SK-N-SH (cell line): ENCODE measurements at regions not wholly inside any gene's neighbourhood (a gene's known extent, or its start where the extent isn't known, plus 50 kb on each side); places are given as distances from the start of the nearest gene placed in this dataset.

Experiments used
- CTCF ChIA-PET: fragments of 300-600, 350-600 bp; formaldehyde crosslinking; extraction: SDS; loops from one replicate; lab custom pipeline; 2021; lab: Yijun Ruan, JAX
- POLR2A ChIA-PET: fragments of 350-600 bp; sonication (Branson Sonifier 250); formaldehyde crosslinking; extraction: SDS; loops from one replicate; lab custom pipeline; 2020; ENCODE audit warnings: antibody characterized with exemption, inconsistent platforms; lab: Yijun Ruan, JAX
- DNase-seq: peaks from one replicate; pipeline ENCODE4 v3.0.0; 2012
- H2AFZ ChIP-seq: fragments of 200-600 bp; sonication (generic); 2 replicates; pipeline ENCODE4 v1.8.1; 2016; ENCODE audit warnings: antibody characterized with exemption, mild to moderate bottlenecking, low read depth
- H3F3A ChIP-seq: fragments of 200-600 bp; sonication (generic); replicated peaks from 2 replicates; pipeline ENCODE3; 2016; ENCODE audit warnings: antibody characterized with exemption, mild to moderate bottlenecking; ENCODE audit not compliant: insufficient read depth
- H3K27ac ChIP-seq, 2 experiments: fragments of 200-500 bp in 1 of 2; fragments of 200-600 bp in 1 of 2; sonication (Bioruptor generic) in 1 of 2; sonication (generic), shearing (Covaris generic) in 1 of 2; 2 replicates each; pipeline versions ENCODE4 v1.5.1 to v1.6.1; 2014 to 2016; ENCODE audit warnings: low read depth in 2 of 2, inconsistent platforms in 1 of 2, low read length in 1 of 2, mild to moderate bottlenecking in 1 of 2, mixed read lengths in 1 of 2
- H3K27me3 ChIP-seq: fragments of 200-600 bp; sonication (generic), shearing (Covaris generic); 2 replicates; pipeline ENCODE4 v1.6.1; 2016; ENCODE audit warnings: mixed run types; ENCODE audit not compliant: insufficient read depth
- H3K36me3 ChIP-seq, 2 experiments: fragments of 200-500 bp in 1 of 2; fragments of 200-600 bp in 1 of 2; sonication (Bioruptor generic) in 1 of 2; sonication (generic) in 1 of 2; replicated peaks in 1 of 2; 2 replicates each; pipeline versions ENCODE3 to v1.5.1; 2014 to 2016; ENCODE audit warnings: low read length in 1 of 2, mild to moderate bottlenecking in 1 of 2; ENCODE audit not compliant: insufficient read depth in 2 of 2, control insufficient read depth in 1 of 2
- H3K4me1 ChIP-seq, 2 experiments: fragments of 200-500 bp in 1 of 2; fragments of 200-600 bp in 1 of 2; sonication (Bioruptor generic) in 1 of 2; sonication (generic), shearing (Covaris generic) in 1 of 2; 2 replicates each; pipeline versions ENCODE4 v1.5.1 to v1.6.1; 2014 to 2016; ENCODE audit warnings: low read depth in 1 of 2, low read length in 1 of 2, mixed run types in 1 of 2; ENCODE audit not compliant: insufficient read depth in 2 of 2, control insufficient read depth in 1 of 2
- H3K4me2 ChIP-seq: fragments of 200-600 bp; sonication (generic), shearing (Covaris generic); 2 replicates; pipeline ENCODE4 v1.6.1; 2017; ENCODE audit warnings: mixed run types
- H3K4me3 ChIP-seq, 2 experiments: fragments of 200-500 bp in 1 of 2; fragments of 200-600 bp in 1 of 2; sonication (Bioruptor generic) in 1 of 2; sonication (generic), shearing (Covaris generic) in 1 of 2; 2 replicates each; pipeline versions ENCODE4 v1.5.1 to v1.8.1; 2014 to 2016; ENCODE audit warnings: low read depth in 2 of 2, inconsistent platforms in 1 of 2, low read length in 1 of 2, mild to moderate bottlenecking in 1 of 2, mixed read lengths in 1 of 2, moderate library complexity in 1 of 2
- H3K79me2 ChIP-seq: fragments of 200-600 bp; sonication (generic); 2 replicates; pipeline ENCODE4 v1.8.1; 2017; ENCODE audit warnings: mild to moderate bottlenecking; ENCODE audit not compliant: insufficient read depth
- H3K9ac ChIP-seq: fragments of 200-600 bp; sonication (generic); 2 replicates; pipeline ENCODE4 v1.6.1; 2017; ENCODE audit warnings: mixed run types
- H3K9me2 ChIP-seq: fragments of 200-600 bp; sonication (generic); 2 replicates; pipeline ENCODE4 v1.6.1; 2017; ENCODE audit warnings: mixed run types
- H3K9me3 ChIP-seq: fragments of 200-600 bp; sonication (generic); 2 replicates; pipeline ENCODE4 v1.6.1; 2017; ENCODE audit warnings: mixed run types, mild to moderate bottlenecking, moderate library complexity
- H4K20me1 ChIP-seq: fragments of 200-600 bp; sonication (generic); 2 replicates; pipeline ENCODE4 v1.6.1; 2017; ENCODE audit warnings: mild to moderate bottlenecking, mixed run types; ENCODE audit not compliant: insufficient read depth
- CHD2 ChIP-seq: fragments of 150-350 bp; IDR thresholded peaks from 2 replicates; pipeline ENCODE4 v1.6.1; 2018; ENCODE audit warnings: low read length; ENCODE audit not compliant: partially characterized antibody
- ELF1 ChIP-seq: IDR thresholded peaks from 2 replicates; pipeline ENCODE4 v1.4.0; 2012
- FOXJ3 ChIP-seq: sonication (generic); formaldehyde crosslinking; IDR thresholded peaks from 2 replicates; pipeline ENCODE4 v1.5.1; 2020; ENCODE audit warnings: mild to moderate bottlenecking, missing genetic modification reagents
- FOXM1 ChIP-seq: IDR thresholded peaks from 2 replicates; pipeline ENCODE4 v1.4.0; 2012; ENCODE audit warnings: low read depth, mild to moderate bottlenecking
- GABPA ChIP-seq: IDR thresholded peaks from 2 replicates; pipeline ENCODE4 v1.4.0; 2012; ENCODE audit warnings: low read depth, mild to moderate bottlenecking
- IRF3 ChIP-seq: fragments of 150-350 bp; IDR thresholded peaks from 2 replicates; pipeline ENCODE4 v1.6.1; 2016; ENCODE audit warnings: mild to moderate bottlenecking, low read depth, low read length
- JUND ChIP-seq: IDR thresholded peaks from 2 replicates; pipeline ENCODE4 v1.4.0; 2012
- MEF2A ChIP-seq: IDR thresholded peaks from 2 replicates; pipeline ENCODE4 v1.4.0; 2012; ENCODE audit warnings: low read depth, borderline replicate concordance
- NFIC ChIP-seq: IDR thresholded peaks from 2 replicates; pipeline ENCODE4 v1.4.0; 2012; ENCODE audit warnings: borderline replicate concordance
- NRF1 ChIP-seq: IDR thresholded peaks from 2 replicates; pipeline ENCODE4 v1.6.1; 2012; ENCODE audit warnings: low read depth, mild to moderate bottlenecking, low read length
- REST ChIP-seq: IDR thresholded peaks from 2 replicates; pipeline ENCODE4 v1.6.1; 2012; ENCODE audit warnings: mild to moderate bottlenecking, low read depth, low read length, moderate library complexity
- RFX5 ChIP-seq: IDR thresholded peaks from 2 replicates; pipeline ENCODE4 v1.6.1; 2012; ENCODE audit warnings: mild to moderate bottlenecking, improper control_type of control experiment, low read length
- SIN3A ChIP-seq: IDR thresholded peaks from 2 replicates; pipeline ENCODE4 v1.6.1; 2012; ENCODE audit warnings: low read depth, mild to moderate bottlenecking, low read length, moderate library complexity, borderline replicate concordance
- TCF12 ChIP-seq: IDR thresholded peaks from 2 replicates; pipeline ENCODE4 v1.4.0; 2012
- WGBS: methylation state at CpG from one replicate; pipeline ENCODE4 v1.1.6; 2017; ENCODE audit warnings: low lambda C conversion rate; 5-methylcytosine and 5-hydroxymethylcytosine counted together
- TF ChIP-seq, protein P1 (sequence below): IDR thresholded peaks from 2 replicates; pipeline ENCODE4; 2012

DNA sequence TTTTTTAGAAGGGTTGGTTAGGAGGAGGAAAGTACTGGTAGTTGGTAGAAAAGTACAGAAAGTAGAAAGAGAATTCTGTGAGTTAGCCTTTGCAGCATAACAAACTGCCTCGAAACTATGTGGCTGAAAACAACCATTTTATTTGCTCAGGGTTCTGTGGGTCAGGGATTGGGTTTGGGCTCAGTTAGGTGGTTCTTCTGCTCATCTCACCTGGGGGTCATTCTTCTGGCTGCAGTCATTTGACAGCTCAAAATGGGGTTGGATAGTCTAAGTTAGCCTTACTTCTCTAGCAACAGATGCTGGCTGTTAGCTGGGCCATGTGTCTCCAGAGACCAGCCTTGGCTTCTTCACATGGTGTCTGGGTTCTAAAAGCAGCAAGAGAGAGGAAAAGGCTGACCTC is 119.4 kb downstream of the SMIM20 start (continued):
- TF ChIP-seq RFX5 (no peak), CHD2 (no peak), FOXM1 (no peak)

GRCh38 chr4:26034849-26035248 is 120.8 kb downstream of the SMIM20 start:
- Histone ChIP-seq H3K4me3 (no peak overlapping the region), H3K27ac (no peak overlapping the region), H3K9me3 (no peaks in the 10 kb centered on the region), H3K27me3 (no peaks in the 10 kb centered on the region), H3F3A (no peaks in the 10 kb centered on the region), H3K4me1 (peaks cover 4 to 6% of the 10 kb centered on the region in 2 experiments; a peak in 2 of 4 replicates), H3K9ac (no peak overlapping the region), H3K79me2 (no peaks in the 10 kb centered on the region), H4K20me1 (no peaks in the 10 kb centered on the region), H2AFZ (no peak overlapping the region), H3K36me3 (no peaks in the 10 kb centered on the region), H3K4me2 (no peak overlapping the region), H3K9me2 (no peaks in the 10 kb centered on the region)
- DNase-seq: no peak
- POLR2A ChIA-PET: no interaction called here
- 25% methylated on average over 2 of the region's 2 CpGs for WGBS
- CTCF ChIA-PET: no interaction called here
- TF ChIP-seq RFX5 (no peak), NRF1 (no peak)
- TF ChIP-seq, protein P1, sequence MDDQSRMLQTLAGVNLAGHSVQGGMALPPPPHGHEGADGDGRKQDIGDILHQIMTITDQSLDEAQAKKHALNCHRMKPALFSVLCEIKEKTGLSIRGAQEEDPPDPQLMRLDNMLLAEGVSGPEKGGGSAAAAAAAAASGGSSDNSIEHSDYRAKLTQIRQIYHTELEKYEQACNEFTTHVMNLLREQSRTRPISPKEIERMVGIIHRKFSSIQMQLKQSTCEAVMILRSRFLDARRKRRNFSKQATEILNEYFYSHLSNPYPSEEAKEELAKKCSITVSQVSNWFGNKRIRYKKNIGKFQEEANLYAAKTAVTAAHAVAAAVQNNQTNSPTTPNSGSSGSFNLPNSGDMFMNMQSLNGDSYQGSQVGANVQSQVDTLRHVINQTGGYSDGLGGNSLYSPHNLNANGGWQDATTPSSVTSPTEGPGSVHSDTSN: no peak

- CTCF ChIA-PET: interaction anchor here (0.5 to 1.3 kb wide), 2 partner anchors 110 to 468 kb away, joined by 3 read pairs; no protein-coding TSS in a partner anchor
- H3K4me1 ChIP-seq: peaks cover 6 to 7% of the 10 kb centered on the region in 2 experiments; a peak in 2 of 4 replicates
- no peak for DNase-seq
Observed at GRCh38 chr4:26035921-26036320, 121.9 kb downstream of the SMIM20 start.

More at GRCh38 chr4:26035921-26036320, 121.9 kb downstream of the SMIM20 start:
- WGBS: 43% methylated on average over 5 of the region's 5 CpGs
- POLR2A ChIA-PET: no interaction called here
- Histone ChIP-seq H4K20me1 (no peaks in the 10 kb centered on the region), H3K36me3 (no peaks in the 10 kb centered on the region), H3K9me3 (no peaks in the 10 kb centered on the region), H3K4me3 (no peak overlapping the region), H3F3A (no peaks in the 10 kb centered on the region), H3K9ac (no peak overlapping the region), H3K27ac (no peak overlapping the region), H3K27me3 (no peaks in the 10 kb centered on the region; the same call in 1 of the 2 replicates), H3K9me2 (no peaks in the 10 kb centered on the region), H2AFZ (no peak overlapping the region), H3K79me2 (no peaks in the 10 kb centered on the region), H3K4me2 (no peak overlapping the region)
- no peak for TF ChIP-seq ELF1
- TF ChIP-seq CHD2: no peak
- TF ChIP-seq SIN3A: no peak
- no peak for TF ChIP-seq MEF2A
- TF ChIP-seq TCF12: no peak
- TF ChIP-seq, protein P1: no peak
- no peak for TF ChIP-seq GABPA
- no peak for TF ChIP-seq NFIC
- TF ChIP-seq REST: no peak
- TF ChIP-seq JUND: no peak
- no peak for TF ChIP-seq FOXJ3 (CRISPR knock-in tag)
- TF ChIP-seq IRF3: no peak
